HG03175 (cell line): ENCODE measurements at regions not wholly inside any gene's neighbourhood (a gene's known extent, or its start where the extent isn't known, plus 50 kb on each side); places are given as distances from the start of the nearest gene placed in this dataset.

ENCODE experiments used
- ATAC-seq: cut with Tn5 transposase; IDR thresholded peaks from one replicate; pipeline ENCODE4 v1.9.1; 2021; ENCODE audit warnings: mild to moderate bottlenecking, moderate library complexity; ENCODE audit not compliant: unreplicated experiment

GRCh38 chr15:26378304-26378703 is 394.6 kb downstream of the GABRB3 start:
- no peak for ATAC-seq

- no peak for ATAC-seq
These were observed 396.6 kb downstream of the GABRB3 start for GRCh38 chr15:26376243-26376642.

- no peak for ATAC-seq
These were observed 398.1 kb downstream of the GABRB3 start for GRCh38 chr15:26374806-26375205.

- no peak for ATAC-seq
These were observed 400.2 kb downstream of the GABRB3 start for GRCh38 chr15:26372706-26373105.

- no peak for ATAC-seq
These were observed 407.8 kb downstream of the GABRB3 start for GRCh38 chr15:26365077-26365476.

GRCh38 chr15:26359855-26360254 is 413.0 kb downstream of the GABRB3 start:
- no peak for ATAC-seq

- ATAC-seq, result no peak
These were observed 414.2 kb downstream of the GABRB3 start for GRCh38 chr15:26358708-26359107.

GRCh38 chr15:26357653-26358052 is 415.2 kb downstream of the GABRB3 start:
- ATAC-seq, result no peak

- no peak for ATAC-seq
These were observed 417.3 kb downstream of the GABRB3 start for GRCh38 chr15:26355472-26356074.

GRCh38 chr15:26352909-26353308 is 420.0 kb downstream of the GABRB3 start:
- no peak for ATAC-seq

- ATAC-seq, result no peak
These were observed 420.5 kb downstream of the GABRB3 start for GRCh38 chr15:26352406-26352805.

GRCh38 chr15:26325495-26325894 is 447.4 kb downstream of the GABRB3 start:
- no peak for ATAC-seq

- no peak for ATAC-seq
These were observed 449.3 kb downstream of the GABRB3 start for GRCh38 chr15:26323566-26323965.

GRCh38 chr15:26318689-26319088 is 454.2 kb downstream of the GABRB3 start:
- ATAC-seq, result no peak

- no peak for ATAC-seq
These were observed 451.4 kb upstream of the ATP10A start for GRCh38 chr15:26314577-26314976.

GRCh38 chr15:26311710-26312236 is 448.6 kb upstream of the ATP10A start:
- no peak for ATAC-seq

- ATAC-seq, result no peak
These were observed 435.6 kb upstream of the ATP10A start for GRCh38 chr15:26298659-26299170.

GRCh38 chr15:26298010-26298658 is 435.0 kb upstream of the ATP10A start:
- no peak for ATAC-seq

- no peak for ATAC-seq
These were observed 432.4 kb upstream of the ATP10A start for GRCh38 chr15:26295336-26296085.

GRCh38 chr15:26294059-26294689 is 431.0 kb upstream of the ATP10A start:
- no peak for ATAC-seq

- no peak for ATAC-seq
These were observed 424.3 kb upstream of the ATP10A start for GRCh38 chr15:26287381-26287780.
